Mesothelial cell of epicardium (in vitro differentiated cells): ENCODE measurements at regions not wholly inside any gene's neighbourhood (a gene's known extent, or its start where the extent isn't known, plus 50 kb on each side); places are given as distances from the start of the nearest gene placed in this dataset.

Source experiments
- DNase-seq, 2 experiments: peaks; one replicate each; pipeline ENCODE4 v3.0.0; 2021; ENCODE audit warnings: low spot score in 2 of 2; ENCODE audit not compliant: unreplicated experiment in 2 of 2
- H3K27ac Mint-ChIP-seq: 2 replicates; pipeline ENCODE4 v1.8.0; 2021; ENCODE audit warnings: mixed read lengths
- H3K27me3 Mint-ChIP-seq: 2 replicates; pipeline ENCODE4 v1.8.0; 2021; ENCODE audit warnings: low read depth, mixed read lengths
- H3K36me3 Mint-ChIP-seq: 2 replicates; pipeline ENCODE4 v1.8.0; 2021; ENCODE audit warnings: mixed read lengths
- H3K4me1 Mint-ChIP-seq: 2 replicates; pipeline ENCODE4 v1.8.0; 2021; ENCODE audit warnings: mixed read lengths
- H3K4me3 Mint-ChIP-seq: 2 replicates; pipeline ENCODE4 v1.8.0; 2021; ENCODE audit warnings: mild to moderate bottlenecking, moderate library complexity, mixed read lengths
- H3K9me3 Mint-ChIP-seq: 2 replicates; pipeline ENCODE4 v1.8.0; 2021; ENCODE audit warnings: mixed read lengths
- CTCF ChIP-seq: fragments of 200-600 bp; sonication (generic); IDR thresholded peaks from one replicate; pipeline ENCODE4 v1.5.0; 2021; ENCODE audit warnings: antibody characterized with exemption; ENCODE audit not compliant: unreplicated experiment

DNA sequence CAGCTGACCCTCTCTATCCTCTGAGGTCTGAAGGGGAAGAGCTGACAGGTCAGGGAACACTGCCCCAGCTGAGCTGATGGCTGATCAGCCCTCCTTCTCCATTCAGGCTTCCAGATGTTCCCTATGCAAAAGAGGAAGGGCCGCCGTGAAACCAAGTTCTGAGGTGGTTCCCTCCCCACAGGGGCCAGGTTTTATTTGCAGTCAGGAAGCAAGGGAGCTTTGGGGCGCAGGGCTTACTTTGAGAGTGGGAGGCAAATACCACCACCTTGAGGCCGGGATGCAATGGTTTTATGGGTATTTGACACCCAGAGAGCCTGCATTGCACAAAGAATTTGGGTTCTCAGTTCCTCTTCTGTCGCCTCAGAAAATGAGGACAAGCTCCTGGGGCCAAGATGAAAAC lies 186.9 kb downstream of the ARRDC4 start:
- peaks cover 44% of the 10 kb centered on the region for H3K27me3 Mint-ChIP-seq
- H3K36me3 Mint-ChIP-seq, result no peaks in the 10 kb centered on the region
- TF ChIP-seq CTCF, result no peak
- peaks cover 5% of the 10 kb centered on the region for H3K9me3 Mint-ChIP-seq
- no peak for DNase-seq
- no peak overlapping the region for H3K4me3 Mint-ChIP-seq
- no peak overlapping the region for H3K27ac Mint-ChIP-seq
- H3K4me1 Mint-ChIP-seq, result no peaks in the 10 kb centered on the region

DNA sequence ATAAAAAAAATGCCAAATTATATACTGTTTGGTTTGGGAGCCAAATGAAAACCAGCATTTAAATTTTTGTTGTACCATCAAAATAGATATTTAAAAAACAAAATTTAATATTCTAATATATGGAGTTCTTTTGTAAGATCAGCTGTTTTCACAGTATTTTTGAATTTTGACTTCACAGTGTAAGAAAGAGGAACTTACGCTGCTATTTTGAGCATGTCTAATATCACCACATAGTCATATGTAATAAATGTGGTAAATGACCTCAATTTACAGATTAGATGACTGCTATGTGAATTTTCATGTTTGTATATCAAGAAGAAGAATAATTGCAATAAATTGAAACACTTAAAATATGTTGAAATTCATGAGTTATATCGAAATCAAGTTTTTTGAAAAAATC lies 189.6 kb downstream of the ARRDC4 start:
- peaks cover 5% of the 10 kb centered on the region for H3K4me1 Mint-ChIP-seq

GRCh38 chr15:98150536-98150935 lies 190.0 kb downstream of the ARRDC4 start:
- DNase-seq, result no peak
- H3K36me3 Mint-ChIP-seq, result no peaks in the 10 kb centered on the region
- TF ChIP-seq CTCF, result no peak
- no peak overlapping the region for H3K27ac Mint-ChIP-seq
- H3K4me1 Mint-ChIP-seq, result peaks cover 7% of the 10 kb centered on the region
- no peak overlapping the region for H3K4me3 Mint-ChIP-seq
- peaks cover 16% of the 10 kb centered on the region for H3K9me3 Mint-ChIP-seq
- peaks cover 60% of the 10 kb centered on the region for H3K27me3 Mint-ChIP-seq

More for the DNA sequence above, 189.6 kb downstream of the ARRDC4 start:
- Mint-ChIP-seq H3K4me3 (no peak overlapping the region), H3K36me3 (no peaks in the 10 kb centered on the region), H3K9me3 (peaks cover 16% of the 10 kb centered on the region), H3K27me3 (peaks cover 58% of the 10 kb centered on the region), H3K27ac (no peak overlapping the region)
- no peak for TF ChIP-seq CTCF
- no peak for DNase-seq

- Mint-ChIP-seq H3K4me3 (no peak overlapping the region), H3K27me3 (peaks cover 62% of the 10 kb centered on the region), H3K4me1 (peaks cover 7% of the 10 kb centered on the region), H3K9me3 (peaks cover 16% of the 10 kb centered on the region), H3K36me3 (no peaks in the 10 kb centered on the region), H3K27ac (no peak overlapping the region)
- no peak for TF ChIP-seq CTCF
- no peak for DNase-seq
Measured at GRCh38 chr15:98151096-98151495, 190.6 kb downstream of the ARRDC4 start.

- Mint-ChIP-seq H3K27me3 (peaks cover 63% of the 10 kb centered on the region), H3K4me1 (peaks cover 7% of the 10 kb centered on the region), H3K36me3 (no peaks in the 10 kb centered on the region), H3K27ac (no peak overlapping the region), H3K4me3 (no peak overlapping the region), H3K9me3 (peaks cover 16% of the 10 kb centered on the region)
- DNase-seq, result no peak
- TF ChIP-seq CTCF, result no peak
Measured at GRCh38 chr15:98152156-98152555, 191.7 kb downstream of the ARRDC4 start.

- no peak overlapping the region for H3K4me3 Mint-ChIP-seq
- peaks cover 7% of the 10 kb centered on the region for H3K4me1 Mint-ChIP-seq
- DNase-seq, result no peak
- H3K27me3 Mint-ChIP-seq, result peaks cover 65% of the 10 kb centered on the region
- H3K9me3 Mint-ChIP-seq, result peaks cover 16% of the 10 kb centered on the region
- H3K27ac Mint-ChIP-seq, result no peak overlapping the region
- no peak for TF ChIP-seq CTCF
- no peaks in the 10 kb centered on the region for H3K36me3 Mint-ChIP-seq
Measured at GRCh38 chr15:98154863-98155262, 194.4 kb downstream of the ARRDC4 start.
